ENCODE measurements at regions not wholly inside any gene's neighbourhood (a gene's known extent, or its start where the extent isn't known, plus 50 kb on each side); places are given as distances from the start of the nearest gene placed in this dataset.

DNA sequence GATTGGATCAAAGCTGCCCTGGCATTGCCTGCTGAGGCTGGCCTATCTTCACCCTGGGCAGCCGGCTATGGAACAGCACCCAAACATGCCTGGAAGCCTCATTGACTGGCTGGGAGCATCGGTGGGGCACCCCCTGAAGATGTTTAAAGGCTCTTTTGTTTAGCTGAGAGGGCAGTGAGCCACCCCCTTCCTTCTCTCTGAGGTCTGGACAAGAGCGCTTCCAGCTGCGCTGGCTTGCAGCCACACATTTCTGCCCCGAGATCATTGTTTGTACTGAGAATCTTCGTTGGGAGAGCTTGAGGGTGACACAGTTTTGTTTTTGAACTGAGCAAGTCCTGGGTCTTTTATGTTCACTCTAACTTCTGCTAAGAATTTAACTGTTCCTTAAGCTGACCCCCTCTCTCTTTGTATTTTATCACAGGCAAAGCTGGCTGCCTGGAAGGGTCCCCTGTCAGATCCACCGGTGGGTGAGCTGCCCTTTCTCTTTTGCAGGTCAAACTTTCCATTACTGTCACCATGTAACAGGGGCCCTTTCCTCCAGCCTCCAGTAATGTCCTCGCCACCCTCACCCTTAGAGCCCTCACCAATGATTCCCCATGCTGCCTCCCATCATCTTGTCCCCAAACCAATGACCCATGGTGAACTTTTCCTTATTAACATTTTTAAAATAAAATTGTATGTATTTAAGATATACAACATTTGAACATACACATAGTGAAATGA is 212.2 kb downstream of the KIF26A start:
- TF ChIP-seq, protein P1, sequence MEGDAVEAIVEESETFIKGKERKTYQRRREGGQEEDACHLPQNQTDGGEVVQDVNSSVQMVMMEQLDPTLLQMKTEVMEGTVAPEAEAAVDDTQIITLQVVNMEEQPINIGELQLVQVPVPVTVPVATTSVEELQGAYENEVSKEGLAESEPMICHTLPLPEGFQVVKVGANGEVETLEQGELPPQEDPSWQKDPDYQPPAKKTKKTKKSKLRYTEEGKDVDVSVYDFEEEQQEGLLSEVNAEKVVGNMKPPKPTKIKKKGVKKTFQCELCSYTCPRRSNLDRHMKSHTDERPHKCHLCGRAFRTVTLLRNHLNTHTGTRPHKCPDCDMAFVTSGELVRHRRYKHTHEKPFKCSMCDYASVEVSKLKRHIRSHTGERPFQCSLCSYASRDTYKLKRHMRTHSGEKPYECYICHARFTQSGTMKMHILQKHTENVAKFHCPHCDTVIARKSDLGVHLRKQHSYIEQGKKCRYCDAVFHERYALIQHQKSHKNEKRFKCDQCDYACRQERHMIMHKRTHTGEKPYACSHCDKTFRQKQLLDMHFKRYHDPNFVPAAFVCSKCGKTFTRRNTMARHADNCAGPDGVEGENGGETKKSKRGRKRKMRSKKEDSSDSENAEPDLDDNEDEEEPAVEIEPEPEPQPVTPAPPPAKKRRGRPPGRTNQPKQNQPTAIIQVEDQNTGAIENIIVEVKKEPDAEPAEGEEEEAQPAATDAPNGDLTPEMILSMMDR (conservative IDR thresholded peaks at IDR 0.05 in 1 of 2, IDR thresholded peaks at IDR 0.05 in 1 of 2; ENCODE audit: low read depth in 1 of 2, low read length in 2 of 2): no peak
- TF ChIP-seq EZH2 (IDR thresholded peaks at IDR 0.05; ENCODE audit: low read length, missing control alignments): no peak
